ENCODE measurements at regions not wholly inside any gene's neighbourhood (a gene's known extent, or its start where the extent isn't known, plus 50 kb on each side); places are given as distances from the start of the nearest gene placed in this dataset.

DNA sequence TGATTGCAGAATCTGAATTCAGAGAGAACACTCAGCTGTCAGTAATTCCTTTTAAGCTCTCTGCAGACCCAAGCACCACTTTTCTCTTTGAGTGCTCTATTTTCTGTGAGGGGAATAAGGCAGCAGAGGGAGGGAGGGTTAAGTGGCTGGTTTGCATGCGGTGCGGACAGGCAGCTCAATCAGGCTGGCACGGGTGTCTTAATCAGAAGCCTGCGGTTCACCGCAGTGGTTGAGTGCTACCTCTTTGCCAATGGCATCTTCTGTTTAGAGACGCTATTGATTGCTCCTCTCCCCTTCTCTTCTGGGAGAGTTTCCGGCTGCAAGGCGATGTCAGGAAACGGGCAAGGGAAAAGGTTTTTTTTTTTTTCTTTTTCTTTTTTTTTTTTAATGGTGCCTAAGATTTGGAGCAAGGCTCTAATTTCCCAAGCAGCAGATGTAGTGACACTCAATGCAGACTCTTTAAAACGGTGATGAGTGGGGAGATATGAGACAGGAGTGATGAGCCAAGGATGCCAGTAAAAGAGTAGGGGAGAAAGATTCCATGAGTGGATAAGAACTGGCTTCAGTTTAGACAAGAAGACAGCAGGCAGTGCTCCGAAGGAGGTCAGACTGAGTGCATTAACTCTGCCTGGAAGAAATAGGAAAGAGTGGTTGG, 533.7 kb upstream of the SEL1L start:
- no peak for DNase-seq

DNA sequence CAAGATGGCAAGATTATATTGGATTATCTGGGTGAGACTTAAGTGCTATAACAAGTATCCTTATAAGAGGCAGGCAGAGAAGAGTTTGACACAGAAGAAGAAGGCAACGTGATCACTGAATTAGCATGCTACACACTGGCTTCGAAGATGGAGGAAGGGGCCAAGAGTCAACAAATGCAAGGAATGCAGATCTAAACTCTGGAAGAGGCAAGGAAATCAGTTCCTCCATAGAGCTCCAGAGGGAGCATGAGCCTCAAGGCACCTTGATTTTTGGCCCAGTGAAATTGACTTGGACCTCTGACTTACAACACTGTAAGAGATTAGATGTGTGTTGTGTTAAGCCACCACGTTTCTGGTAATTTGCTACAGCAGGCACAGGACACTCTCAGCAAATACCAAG, 536.4 kb upstream of the SEL1L start:
- DNase-seq: no peak

DNA sequence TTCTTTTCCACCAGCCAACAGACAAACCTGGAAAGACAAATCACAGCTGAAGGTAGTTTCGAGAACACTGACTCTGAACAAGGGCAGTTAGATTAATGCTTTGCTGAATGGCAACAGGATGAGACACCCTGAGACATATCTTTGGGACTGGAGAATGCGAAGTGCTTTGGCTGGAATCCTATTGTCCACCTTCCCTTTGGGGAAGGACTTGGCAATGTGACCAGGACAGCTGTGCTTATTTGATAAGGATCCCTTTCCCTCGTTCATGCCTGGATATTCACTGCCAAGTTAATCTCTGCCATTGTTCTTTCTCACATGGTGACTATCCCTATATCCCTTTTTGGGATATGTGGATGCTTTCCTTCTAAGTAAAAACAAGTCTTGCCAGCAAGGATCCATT, 537.1 kb upstream of the SEL1L start:
- no peak for DNase-seq

DNA sequence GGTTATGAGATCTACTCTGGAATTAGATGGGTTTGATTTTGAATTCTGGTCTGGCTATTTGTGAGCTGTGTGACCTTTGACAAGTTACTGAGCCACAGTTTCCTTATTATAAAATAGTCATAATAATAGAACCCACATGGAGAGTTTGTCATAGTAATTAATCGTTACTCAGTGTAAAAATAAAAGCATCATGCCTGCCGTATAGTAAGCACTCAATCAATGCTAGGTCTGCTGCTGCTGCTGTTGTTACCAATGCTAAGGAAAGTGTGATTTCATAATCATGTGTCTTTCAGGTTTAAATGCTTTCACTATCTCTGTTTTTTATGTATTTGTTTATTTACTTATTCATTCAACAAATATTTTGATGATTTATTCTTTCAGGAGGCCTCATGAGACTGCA, 539.9 kb upstream of the SEL1L start:
- no peak for DNase-seq

DNA sequence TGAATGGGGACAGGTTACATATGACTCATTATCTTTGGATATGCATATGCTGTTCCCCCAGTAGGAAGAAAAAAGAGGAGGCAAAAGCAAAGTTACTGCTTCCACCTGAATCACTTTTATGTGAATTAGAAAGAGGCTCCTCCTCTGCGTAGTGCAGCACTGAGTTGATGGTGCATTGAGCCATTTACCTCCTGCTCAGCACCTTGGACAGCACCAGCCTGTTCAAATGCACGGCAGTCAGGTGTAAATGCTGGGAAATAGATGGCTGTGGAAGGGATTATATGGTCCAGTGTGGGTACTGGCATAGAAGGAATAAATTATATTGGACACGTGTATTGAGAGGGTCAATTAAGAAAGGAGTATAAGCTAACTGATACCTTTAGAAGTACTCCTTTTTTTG, 541.9 kb upstream of the SEL1L start:
- DNase-seq: peak; percentile 44

DNA sequence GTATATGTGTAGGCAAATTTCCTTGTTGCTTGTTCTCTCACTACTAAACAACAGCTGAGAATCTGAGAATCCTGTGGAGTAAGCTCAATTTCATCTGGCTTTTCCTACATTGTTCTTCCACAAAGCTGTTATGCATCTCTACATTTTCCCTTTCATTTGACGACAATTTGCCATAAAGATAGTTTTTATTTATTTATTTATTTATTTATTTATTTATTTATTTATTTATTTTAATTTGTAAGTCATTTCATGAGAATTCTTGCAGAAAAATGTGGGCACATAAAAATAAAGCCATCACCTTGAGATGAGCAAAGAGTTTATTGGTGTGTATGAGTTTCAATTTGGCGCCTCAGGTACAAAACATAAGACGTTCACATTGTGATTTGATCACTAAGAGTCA, 545.9 kb upstream of the SEL1L start:
- no peak for DNase-seq

DNA sequence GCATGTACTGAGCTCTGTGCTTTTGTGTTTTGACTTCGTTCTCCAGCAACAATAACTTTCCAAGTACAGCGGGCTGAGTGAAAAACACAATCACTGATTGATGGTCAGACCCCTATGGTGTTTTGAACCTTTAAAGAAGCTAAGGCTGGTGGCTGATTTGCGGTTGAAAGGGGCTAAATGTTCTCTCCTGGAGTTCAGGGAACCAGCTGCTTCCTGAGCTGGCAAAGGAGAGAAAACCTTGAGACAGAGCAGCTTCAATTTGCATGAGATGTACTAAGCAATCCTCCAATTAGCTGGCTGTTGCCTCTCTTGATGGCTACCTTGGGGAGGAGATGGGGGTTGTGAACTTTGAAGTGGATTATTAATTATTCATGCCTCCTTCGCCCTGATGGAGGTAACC, 546.7 kb upstream of the SEL1L start:
- DNase-seq: no peak

DNA sequence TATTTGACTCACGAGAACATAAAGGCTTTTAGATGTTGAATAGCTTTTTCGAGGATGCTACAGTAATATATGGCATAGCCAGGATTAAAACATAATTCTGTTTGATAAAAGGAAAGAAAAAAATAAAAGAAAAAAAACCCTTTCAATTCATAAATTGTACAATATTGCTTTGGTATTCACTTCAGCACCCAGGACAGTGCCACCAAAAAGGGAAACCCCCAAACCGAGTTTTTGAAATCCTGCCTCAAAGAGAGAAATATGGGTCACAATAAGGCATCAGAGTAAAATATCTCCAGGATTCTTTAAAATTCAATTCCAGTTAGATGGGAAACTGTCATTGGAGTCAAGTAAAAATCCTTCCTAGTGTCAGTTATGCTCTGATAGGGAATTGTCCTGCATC, 551.2 kb upstream of the SEL1L start:
- DNase-seq: no peak

DNA sequence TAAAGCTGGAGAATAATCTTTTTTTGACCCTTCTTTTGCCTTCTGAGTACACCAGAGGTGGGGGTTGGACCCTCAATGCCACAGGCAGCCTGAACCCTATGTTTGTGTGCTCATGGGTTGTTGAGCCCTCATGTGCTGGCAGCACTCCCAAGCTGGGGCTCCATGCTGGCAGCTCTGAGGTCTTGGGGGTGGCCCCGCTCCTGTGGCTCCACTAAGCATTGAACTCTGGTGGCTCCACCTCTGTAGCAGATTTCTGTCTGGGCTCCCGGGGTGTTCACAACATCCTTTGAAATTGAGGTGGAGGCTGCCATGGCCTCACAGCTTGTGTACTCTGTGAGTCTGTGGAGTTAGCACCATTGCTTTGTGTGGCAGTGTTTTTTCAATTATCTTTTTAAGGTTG, 557.4 kb upstream of the SEL1L start:
- no peak for DNase-seq

DNA sequence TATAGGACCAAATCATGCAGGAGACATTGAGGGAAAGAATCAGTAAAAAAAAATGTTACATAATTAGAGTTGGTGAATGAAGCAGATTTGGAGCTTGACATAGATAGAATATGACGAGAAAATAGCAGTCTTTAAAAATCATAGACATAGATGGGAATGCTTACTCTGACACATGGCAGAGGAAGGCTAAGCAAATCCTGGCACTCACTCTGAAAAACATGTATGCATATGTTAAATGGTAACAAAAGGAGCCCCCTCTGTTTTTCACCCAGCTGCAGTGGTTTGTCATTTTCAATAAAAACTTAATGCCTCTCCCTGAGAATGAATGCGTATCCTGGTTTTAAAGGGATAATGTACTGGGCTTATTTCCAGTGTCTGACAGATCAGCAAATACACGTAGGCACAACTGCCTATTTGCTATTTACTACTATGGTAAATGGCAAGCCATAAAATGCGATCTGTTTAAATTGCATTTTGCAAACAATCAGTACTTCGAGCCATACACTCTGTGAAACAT, 561.2 kb upstream of the SEL1L start:
- no peak for DNase-seq

DNA sequence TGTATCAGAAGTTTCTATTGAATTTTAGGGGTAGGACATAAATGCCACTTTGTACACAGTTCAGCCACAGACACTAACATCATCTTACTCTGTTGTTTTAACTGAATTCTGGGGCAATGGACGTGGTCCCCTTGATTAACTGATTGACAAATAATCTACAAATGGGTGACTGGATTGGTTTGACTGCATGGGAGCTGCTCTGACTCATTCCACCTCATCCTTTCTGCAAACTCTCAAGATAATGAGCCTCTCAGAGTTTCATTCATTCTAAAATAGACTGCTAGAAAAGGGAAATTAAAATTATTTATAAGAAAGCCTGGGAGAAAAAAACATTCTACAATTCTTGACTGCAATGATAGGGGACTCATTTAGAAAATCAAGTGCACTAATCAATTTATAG, 570.4 kb upstream of the SEL1L start:
- DNase-seq: no peak

DNA sequence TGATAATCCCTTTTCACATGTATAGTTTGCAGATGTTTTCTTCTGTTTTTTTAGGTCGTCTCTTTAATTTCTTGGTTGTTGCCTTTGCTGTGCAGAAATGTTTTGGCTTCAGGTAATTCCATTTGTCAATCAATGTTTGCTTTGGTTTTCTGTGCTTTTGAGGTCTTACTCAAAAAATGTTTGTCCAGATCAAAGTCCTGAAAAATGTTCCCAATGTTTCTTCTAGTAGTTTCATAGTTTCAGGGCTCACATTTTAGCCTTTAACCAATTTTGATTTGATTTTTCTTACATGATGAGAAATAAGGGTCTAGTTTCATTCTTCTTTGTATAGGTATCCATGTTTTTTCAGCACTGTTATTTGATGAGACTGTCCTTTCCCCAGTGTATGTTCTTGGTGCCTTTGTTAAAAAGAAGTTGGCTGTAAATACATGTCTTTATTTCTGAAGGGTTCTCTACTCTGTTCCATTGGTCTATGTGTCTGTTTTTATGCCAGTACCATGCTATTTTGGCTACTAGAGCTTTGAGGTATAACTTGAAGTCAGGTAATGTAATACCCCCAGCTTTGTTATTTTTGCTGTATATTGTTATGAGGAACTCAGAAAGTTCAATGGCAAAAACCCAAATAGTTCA, 578.7 kb upstream of the SEL1L start:
- no peak for DNase-seq

DNA sequence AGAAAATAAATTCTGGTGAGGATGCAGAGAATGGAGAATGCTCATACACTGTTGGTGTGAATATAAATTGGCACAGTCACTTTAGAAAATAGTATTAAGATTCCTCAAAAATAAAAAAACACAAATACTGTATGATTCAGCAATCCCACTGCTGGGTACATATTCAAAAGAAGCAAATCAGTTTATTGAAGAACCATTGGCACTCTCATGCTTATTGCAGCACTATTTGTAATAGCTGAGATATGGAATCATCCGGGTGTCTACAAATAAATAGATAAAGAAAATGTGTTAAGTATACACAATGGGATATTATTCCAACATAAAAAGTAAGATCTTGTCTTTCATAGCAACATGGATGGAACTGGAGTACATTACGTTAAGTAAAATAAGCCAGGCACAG, 579.4 kb upstream of the SEL1L start:
- DNase-seq: no peak

DNA sequence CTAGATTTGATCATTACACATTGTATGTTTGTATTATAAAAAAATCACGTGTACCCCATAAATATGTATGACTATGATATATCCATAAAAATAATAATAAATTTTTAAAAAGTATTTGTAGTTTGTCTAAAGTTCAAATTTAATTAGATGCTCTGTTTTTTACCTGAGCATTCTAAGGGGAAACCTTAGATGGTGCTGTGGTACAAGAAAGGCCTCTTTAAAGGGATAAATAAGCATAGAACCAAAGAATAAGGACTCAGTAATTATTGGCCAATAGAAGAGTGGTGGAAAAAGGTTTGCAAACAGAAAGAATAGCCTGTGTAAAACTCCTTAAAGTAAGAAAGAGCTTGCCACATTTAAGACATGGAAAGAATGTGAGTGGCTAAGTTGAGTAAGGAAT, 580.1 kb upstream of the SEL1L start:
- DNase-seq: no peak

DNA sequence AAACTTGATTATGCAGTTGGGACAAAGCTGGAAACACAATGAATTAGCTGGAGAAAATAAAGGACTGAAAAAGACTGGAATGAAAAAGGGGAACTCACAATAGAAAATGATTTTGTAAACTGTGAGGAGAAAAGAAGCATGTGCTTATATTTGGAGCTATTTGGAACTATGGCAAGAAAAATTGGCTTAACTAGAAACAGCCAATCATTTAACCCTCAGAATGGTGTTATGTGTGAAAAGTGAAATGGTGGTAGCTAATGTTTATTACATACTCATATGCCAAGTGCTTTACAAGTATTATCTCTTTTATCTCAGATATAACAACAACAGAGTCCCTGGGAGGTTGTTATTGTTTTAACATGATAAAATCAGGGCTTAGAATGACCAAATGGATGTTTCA, 583.1 kb upstream of the SEL1L start:
- DNase-seq: no peak

DNA sequence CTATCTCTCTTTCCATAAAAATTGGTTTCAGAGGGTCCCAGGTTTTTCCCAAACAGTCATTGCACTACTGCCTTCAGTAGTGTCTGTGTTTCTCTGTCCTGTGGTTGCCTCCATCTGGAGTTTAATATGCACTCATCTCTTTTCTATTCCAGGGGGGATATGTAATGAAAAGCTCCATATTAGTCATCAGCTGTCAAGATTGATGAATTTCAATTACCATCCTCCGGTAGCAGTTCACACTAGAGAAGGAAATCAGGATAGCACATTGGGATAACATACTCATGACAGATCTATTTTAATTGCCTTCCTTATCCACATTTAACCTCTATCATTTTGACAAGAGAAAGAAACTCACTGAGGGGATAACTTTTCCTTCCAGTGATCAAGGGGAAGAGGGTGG, 589.0 kb upstream of the SEL1L start:
- no peak for DNase-seq

DNA sequence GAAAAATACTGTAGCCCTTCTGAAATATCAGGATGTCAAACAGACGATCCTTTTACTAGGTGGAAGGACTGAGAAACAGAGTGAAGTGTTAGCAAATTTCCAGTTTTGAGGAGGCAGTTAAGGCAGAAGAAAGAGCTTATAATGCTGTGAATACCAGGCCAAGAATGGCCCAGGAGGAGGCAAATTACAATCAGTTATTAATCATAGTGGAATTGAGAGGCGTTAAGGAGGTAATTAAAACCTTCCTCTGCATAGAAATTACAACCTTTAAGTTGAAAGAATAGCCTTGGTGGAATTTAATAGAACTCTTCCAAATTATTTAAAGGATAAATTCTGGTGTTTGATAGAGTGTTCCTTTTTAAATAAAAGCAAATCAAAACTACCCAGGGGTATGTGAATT, 590.9 kb upstream of the SEL1L start:
- no peak for DNase-seq

DNA sequence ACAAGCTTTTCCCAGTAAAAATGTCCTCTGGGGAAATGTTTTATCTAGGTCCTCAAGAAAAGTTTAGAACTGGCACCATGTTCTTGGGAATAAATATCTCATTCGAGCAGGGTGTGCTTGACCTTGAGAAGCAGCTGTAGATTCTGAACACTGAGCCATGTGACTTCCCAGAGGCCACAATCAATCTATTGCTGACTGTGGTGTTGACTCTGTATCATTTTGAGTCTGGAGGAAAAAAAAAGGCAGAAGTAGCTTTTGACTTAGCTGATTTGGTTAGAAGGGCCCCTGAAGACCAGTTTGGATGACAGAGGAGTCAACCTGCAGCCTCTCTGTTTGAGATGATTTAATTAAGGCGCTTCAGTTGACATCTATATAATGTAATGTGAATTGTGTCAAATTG, 592.4 kb upstream of the SEL1L start:
- no peak for DNase-seq

DNA sequence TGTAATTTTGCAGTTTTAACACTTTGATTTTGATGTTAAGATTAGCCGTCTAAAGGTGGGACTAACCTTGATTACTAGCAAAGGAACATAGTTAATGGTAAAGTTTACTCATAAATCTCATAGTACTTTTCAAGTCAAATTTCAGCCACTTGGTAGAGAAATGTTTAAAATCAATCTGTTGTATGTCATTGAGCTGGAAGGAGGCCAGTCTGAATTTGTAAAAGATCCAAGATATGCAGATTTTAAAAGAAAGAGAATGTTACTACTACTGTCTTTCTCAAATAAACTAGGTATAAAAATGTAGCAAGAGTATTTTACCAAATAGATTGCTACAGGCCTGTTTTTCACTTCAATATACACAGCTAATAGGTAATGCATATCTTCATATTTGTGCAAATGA, 600.8 kb upstream of the SEL1L start:
- DNase-seq: no peak

DNA sequence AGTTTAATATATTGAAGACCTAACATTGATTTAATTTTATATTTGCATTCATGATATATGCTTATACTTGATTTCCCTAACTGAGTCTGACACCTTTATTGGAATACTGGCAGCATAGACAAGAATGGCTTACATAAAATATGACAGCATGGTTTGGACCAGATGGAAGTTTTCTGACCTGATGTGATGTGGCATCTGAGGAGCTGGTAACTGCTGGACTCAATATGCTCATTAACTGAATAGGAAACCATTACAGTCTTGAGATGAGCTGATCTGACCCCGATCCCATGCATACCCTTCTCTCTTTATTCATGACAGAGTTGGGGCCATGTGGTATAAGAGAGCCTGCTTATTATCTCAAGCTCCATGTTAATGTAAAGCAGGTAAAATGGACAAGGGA, 604.8 kb upstream of the SEL1L start:
- no peak for DNase-seq

DNA sequence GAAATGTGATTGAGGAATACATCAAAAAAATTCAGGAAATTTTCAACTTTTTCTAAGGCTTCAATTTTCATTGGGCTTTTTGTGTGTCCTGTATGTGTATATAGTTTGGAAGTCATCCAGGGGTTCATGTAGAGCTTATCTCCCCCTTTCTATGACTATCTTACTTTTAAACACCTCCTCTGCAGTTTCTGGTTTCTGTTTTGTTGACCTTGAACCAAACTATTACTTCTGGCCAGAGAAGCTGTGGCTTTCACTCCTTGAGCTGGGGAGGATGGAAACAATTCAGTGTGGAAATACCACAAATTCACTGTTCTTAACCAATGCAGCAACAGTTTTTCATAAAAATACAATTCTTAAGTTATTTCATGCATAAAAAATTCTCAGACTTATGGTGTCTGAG, 613.2 kb upstream of the SEL1L start:
- DNase-seq: no peak

DNA sequence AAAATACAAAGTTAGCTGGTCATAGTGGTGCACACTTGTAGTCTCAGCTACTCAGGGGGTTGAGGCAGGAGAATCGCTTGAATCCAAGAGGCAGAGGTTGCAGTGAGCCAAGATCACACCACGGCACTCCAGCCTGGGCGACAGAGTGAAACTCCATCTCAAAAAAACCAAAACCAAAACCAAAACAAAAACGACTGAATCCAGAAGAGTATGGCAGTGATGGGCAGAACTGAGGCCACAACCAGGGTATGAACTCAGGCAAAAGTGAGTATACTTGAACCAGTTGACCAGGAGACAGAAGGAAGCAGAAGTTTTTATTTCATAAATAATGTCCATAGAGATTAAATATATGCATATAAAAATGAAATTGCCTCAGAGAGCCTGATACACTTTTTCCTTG, 620.0 kb upstream of the SEL1L start:
- DNase-seq: no peak

DNA sequence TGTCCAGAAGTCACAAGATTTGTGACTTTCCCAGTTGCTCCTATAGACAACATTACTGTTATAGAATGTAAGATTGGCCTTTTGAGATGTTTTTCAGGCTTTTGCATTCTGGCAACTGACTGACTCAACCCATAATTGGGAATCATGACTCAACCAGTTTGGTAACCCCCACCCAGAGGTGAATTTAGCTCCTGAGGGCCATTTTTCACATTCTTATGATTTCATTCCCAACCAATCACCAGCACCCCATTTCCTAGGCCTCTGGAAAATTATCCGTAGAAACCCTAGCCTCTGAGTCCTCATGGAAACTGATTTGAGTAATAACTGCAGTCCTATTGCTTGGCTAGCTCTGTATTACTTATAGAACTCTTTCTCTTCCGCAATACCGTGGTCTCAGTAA, 626.0 kb upstream of the SEL1L start:
- no peak for DNase-seq

DNA sequence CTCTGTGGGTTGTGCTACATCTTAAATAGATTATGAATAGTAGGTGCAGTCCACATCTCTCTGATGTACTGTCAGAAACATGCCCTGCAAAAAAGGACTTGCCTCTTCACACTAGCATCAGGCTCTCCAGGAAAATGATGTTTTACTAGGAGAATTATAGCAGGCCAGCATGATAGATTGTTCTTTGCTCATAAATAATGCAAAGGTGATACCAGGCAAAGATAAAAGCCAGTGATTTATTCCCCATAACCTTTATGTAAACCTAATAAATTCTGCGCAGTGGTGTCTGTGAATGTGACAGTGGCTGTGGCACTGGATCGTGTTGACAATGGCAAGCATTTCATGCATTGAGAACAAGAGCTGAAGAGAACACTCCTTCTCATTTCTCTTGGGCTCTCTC, 646.5 kb upstream of the SEL1L start:
- DNase-seq: no peak

DNA sequence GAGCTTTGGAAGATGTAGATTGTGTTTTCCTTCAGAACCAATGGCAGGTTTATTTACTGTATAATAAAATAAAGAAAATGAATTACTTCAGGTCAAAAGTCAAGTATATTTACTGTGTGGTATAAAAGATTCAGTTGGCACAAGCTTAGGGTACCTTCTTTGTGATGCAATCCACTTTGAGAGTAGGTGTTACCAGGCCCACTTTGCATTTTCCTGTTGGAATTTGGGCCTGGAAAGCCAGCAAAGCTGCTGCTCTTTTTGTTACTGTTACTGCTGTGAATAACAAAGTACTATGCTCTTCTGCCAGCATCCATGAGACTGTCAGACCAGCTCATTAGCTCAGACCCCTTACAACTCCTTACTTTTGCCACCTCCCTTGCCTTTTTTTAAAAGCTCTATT, 649.0 kb upstream of the SEL1L start:
- no peak for DNase-seq

Measured in NCI-H1048 (cell line).